DMS 273 treated with DMSO at 0.1 percent for 48 hours (cell line): ENCODE measurements at regions not wholly inside any gene's neighbourhood (a gene's known extent, or its start where the extent isn't known, plus 50 kb on each side); places are given as distances from the start of the nearest gene placed in this dataset.
"Not testable (repeated sequence)": the region's sequence is repeated elsewhere in the genome, so short reads cannot be mapped to it uniquely, and the experiment has no call there.

Source experiments
- DNase-seq: peaks from one replicate; lab custom pipeline; 2025; lab: John Stamatoyannopoulos, UW

DNA sequence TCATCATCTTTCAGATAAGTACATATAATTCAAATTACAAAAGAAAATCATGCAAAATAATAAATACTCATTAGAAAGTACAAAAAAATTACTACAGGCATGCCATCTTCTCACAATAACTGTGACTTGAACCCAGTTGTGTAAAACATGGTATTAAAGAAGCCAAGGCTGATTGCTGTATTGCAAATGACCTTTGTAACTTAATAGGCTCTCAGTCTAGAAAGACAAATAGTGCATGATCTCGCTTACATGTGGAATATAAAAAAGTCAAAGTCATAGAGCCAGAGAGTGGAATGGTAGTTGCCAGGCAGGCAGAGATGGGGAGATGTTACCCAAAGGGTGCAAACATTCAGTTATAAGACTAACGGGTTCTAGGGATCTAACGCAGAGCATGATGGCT lies 626.1 kb downstream of the COL12A1 start:
- DNase-seq: no peak

DNA sequence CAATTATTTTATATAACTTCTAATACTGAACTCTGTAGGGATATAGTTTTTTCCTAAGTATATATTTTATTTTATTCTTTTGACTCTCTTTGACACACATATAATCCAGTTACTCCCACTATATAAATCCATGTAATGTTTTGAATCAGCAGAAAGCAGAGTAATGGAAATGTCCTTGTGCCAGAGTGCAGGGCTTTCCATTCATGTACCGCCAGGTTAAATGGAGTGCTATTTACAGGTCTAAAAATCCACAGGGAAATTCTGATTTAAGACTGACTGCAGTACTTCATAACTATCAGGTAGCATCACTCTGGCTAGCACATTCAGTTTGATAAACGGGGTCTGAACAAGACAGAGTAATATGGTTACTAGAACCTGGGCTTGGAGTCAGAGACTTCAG lies 626.8 kb downstream of the COL12A1 start:
- no peak for DNase-seq

DNA sequence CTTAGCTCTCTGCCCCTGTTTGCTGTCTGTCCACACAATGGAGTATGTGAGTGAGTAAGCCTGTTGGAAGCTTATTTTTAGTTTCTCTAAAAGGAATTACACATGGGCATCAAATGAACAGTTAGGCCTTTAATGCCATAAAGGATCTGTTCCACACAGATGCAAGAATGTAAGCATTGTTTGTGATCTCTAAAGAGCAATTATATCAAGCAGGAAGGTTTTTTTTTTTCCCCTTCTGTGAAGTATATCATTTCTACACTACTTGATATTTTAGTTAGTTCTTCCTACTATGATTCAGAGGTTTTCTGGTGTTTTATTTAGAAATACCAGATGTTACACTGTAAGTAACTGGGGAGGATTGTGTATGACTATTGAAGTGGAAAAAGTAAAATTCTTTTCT lies 627.5 kb downstream of the COL12A1 start:
- DNase-seq: no peak

DNA sequence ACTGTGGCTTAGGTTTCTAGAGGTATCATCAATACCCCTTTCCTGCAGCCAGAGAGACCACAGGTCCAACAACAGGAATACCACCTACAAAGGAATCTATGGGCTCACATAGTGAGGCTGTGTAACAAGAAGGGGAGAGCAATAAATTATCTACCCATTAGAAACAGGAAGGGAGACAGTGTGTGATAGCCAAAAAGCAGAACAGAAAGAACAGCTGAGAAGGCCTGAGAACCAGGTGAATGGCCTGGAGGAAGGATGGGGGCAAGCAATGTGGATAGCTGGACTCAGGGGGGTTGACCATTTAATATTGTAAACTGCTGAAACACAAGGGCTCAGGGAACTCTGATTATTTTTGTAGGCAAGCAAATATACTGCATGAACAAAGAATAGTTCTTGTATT lies 628.2 kb downstream of the COL12A1 start:
- DNase-seq: no peak

DNA sequence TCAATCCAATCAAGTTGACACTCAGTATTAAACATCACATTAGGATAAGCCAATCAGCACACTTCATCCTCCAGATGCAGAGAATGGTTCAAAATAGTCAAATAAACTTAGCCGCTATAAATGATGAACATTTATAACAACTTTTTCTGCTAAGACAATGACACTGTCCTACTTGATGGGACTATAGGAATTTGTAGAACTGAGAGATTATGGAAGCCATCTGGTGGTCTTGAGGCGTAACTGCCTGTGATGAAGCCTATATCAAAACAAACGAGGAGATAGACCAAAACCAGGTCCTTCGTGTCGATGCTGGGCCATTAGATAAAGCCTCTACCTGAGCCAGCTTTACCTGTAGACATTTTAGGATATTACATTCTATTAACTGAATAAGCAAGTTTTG lies 631.1 kb downstream of the COL12A1 start:
- DNase-seq: no peak

DNA sequence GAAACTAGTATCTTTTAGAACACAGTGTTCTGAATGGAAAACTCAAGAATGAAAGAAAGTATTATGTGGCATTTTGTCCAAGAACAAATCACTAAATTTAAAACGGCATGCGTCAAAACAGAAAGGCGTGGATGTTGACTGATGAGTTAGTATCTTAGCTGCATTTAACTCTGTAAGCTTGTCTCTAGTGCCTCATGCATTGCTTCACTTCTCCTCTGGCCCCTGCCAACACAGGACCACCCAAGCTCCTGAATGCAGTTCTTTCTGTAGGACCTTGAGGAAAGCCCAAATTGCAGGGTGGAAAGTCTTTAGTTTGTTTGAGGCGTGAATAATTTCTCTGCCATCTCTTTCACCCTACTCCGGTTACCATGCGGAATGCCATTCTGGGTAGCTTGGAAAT lies 632.2 kb downstream of the COL12A1 start:
- DNase-seq: no peak

DNA sequence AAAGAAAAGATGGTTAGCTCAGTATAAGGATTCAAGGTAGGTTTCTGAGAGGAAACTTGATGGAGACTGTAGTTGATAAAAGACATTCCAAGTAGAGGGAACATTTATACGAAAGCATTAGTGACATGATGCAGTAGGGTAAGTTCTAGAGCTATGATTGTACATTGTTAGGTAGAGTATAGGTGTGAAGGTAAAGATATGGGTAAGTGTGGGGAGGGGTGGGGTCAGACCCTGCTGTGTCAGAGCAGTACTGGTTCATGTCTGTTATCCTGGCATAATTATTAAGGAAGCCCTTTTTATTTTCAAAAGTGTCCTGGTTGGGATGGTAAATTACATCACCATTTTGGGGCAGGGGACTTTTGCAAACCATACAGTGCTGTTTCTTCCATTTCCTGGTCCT lies 635.8 kb downstream of the COL12A1 start:
- no peak for DNase-seq

DNA sequence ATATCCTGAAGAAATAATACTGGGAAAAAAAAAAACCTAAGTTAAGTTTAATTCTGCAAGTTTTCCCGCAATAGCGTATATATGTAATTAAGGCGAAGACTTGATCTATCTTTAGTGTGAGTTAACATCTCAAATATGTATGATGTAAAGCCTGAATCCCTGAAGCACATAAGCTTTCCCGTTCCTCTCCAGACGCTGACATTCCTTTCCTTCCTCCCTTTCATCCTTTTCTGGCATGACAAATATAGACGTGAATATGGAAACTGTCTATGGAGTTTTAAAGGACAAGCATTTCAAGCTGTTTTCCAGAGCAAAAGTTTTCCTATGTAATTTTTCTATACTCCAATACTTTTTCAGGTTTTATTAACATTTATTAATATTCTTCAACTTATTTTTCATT lies 637.0 kb downstream of the COL12A1 start:
- no peak for DNase-seq

DNA sequence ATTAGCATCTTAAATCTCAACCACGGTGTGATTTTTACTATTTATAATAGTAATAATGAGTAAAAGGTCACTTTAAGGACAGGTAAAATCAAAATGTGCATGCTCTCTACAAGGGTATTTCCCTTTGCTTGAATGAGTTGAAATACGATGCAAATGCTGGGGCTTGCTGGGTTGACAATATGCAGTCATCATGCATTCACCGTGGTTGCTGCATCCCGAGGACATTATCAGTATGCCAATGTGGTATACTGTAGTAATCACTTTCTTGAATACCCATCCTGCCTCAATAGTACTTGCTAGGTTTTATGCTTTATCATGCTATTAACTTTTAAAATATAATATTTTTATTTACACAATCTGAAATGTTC lies 637.9 kb downstream of the COL12A1 start:
- DNase-seq: not testable (repeated sequence)

DNA sequence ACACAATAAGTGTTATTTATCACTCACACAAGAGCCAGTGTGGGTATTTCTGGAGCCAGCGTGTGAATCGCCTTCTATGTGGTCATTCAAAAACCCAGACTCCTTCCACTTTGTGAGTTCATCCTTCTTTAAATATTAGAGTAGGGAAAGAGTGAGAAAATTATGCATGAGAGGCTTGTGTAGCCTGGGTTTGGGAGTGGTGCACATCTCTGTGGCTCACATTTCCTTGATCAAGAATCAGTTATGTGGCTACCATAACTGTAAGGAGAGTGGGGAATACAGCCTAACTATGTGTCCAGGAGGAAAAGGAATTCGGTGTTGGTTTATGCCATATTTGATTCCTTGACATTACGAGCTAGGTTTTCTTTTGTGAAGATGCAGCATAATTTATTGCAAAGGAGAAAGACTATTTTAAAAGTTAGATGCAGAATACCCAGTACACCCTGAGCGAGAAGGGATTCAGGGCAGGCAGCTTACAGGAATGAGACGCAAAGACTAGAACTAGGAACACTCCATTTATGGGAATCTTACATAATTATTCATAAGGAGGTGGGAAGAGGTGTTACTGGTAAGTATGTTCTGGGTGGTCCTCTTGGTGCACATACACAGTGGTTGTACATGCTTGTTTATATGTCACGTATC lies 638.5 kb downstream of the COL12A1 start:
- no peak for DNase-seq

DNA sequence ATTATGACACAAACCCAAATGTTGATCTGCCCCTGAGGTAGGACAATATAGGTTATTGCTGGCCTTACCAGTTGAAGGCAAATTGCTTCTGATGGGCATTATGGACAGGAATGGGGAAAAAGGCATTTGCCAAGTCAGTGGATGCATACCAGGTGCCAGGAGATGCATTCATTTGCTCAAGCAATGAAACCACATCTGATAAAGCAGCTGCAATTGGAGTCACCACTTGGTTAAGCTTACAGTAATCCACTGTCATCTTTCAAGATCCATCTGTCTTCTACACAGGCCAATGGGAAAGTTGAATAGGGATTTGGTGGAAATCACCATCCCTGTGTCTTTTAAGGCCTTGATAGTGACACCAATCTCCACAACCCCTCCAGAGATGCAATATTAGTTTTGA lies 648.6 kb downstream of the COL12A1 start:
- DNase-seq: no peak

DNA sequence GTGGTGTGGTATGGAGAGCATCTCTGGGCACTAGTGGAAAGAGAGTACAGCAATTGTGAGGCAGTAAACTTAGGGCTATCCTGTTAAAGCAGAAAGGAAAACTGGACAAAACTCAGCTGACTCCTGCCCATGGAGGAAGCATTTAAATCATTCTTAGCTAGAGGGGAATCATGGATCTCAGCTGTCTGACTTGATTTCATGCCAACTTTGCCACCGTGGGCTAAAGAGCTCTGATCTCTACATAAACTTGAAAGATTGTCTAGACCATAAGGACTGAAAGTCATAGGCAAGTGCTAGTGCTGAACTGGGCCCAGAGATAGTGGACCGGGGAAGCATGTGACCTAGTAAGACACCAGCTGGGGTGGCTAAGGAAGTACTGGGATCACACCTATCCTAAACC lies 651.8 kb downstream of the COL12A1 start:
- no peak for DNase-seq

DNA sequence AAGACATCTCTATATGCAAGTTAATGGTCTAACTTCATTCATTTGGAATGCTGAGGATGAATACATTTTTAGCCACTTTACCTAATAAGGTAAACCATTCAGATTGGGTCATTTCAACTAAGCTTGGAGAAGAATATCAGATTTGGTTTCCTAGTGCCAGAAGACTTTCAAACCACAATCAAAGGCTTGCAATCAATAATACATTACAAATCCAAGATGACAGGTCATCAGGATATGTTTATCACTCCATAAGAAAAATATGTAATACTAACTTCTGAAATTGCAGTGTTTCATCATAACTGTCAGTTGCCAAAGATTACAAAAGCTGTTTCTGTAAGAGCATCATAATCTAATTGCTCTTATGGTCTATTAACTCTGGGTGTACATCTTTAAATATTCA lies 654.0 kb downstream of the COL12A1 start:
- no peak for DNase-seq

DNA sequence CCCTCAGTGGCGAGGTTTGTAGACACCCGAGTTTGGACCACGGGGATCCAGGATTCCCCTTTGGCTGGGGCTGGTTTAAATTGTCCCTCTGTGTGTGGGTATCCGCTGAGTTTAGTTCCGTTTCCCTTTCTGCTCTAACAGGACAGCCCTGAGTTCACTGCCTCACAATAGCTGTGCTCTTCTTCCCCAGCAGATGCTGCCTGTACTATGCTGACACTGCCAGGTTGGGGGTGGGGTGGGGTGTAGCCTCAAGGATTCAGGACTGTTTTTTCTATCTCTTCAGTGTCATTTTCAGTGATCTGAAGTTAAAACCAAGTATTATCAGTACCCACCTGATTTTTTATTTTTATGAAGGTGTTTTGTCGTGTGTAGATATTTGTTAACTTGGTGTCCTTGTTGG lies 655.0 kb downstream of the COL12A1 start:
- DNase-seq: no peak

DNA sequence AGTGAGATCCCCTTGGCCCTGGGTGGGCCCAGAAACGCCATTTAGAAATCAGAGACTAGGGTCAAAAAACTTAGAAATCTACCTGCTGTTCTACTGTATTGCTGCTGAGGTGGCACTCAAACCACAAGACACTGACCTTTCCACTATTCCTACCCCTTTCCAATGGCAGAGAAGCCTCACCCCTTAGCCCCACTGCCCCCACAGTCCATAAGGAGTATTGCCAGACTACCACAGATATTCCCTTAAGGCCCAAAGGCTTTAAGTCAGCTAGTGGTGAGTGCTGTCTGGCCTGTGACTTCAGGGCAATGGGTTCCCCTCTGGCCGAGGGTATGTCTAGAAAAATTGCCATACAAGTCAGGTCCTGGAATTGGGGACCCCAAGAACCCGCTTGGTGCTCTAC lies 656.1 kb downstream of the COL12A1 start:
- DNase-seq: no peak

DNA sequence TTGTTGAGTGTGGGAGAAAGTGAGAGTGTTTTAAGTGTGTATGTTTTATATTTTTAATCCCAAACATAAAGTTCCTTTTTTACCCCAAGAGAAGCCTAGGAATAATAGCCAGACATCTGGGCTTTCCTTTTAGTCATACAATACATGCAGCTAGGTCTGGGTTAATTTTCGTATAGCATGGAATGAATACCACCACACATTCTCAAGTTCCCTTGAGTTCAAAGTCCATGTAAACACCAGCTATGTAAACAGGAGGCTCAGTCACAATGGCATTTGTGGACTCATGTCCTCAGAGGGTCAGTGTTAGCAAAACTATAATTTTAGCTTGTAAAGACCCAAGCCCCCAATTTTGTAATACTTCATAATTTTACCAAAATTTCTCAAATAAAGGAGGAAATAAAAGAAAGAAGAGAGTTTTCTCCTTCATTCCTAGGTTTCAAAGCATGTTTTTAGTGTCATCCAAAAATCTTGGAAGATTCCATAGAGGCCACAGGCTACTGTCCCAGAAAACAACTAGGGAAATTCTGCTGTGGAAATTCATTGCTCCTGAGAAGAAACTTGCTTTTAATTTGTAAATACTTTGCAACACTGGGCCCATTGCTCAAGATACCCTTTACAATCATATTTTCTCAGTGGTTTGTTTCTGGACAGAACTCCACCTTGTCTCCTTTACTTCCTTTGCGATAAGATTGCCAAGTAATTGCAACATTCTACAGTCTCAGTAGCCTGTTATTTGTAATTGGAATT lies 671.2 kb downstream of the COL12A1 start:
- DNase-seq: no peak

DNA sequence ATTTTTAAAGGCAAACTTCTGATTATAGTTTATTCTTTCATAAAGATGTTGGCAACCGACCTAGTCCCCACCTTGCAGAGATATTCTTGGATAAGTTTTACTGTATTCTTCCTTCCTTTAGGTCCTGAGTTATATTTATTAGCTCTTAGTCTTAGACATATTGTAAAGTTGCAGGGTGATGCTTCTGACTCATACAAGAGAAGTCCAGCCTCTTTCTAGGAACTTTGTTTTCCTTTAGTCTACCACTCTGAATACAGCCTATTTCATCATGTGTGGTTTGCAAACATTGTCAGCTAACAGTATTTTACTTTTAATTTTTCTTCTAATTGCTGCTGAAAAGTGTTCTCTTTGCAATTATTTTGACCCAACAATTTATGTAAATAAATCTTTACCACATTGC lies 686.7 kb downstream of the COL12A1 start:
- no peak for DNase-seq

DNA sequence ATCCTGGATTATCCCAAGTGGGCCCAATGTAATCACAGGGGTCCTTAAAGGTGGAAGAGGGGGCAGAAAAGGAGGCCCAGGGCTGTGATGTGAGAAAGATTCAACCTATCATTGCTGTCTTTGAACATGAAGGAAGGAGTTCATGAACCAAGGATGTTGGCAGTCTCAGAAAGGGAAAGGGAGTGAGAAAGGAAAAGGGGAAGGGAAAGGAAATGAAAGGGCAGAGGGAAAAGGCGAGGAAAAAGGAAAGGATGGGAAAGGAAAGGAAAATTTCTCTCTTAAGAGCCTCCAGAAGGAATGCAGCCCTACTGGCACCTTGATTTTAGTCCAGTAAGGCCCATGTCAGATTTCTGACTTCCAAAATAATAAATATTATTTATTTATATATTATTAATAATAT lies 687.8 kb downstream of the COL12A1 start:
- DNase-seq: no peak

DNA sequence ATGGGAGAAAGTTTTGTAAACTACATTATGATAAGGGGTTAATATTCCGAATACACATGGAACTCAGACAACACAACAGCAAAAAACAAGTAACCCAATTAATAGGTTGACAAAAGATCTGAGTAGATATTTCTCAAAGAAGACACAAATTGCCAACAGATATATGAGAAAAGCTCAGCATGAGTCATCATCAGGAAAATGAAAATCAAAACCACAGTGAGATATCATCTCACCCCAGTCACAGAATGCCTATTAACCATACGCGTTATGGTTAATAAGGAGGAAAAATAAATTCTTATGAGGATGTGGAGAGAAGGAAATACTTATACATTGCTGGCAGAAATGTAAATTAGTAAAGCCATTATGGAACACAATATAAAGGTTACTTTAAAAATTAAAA lies 695.0 kb downstream of the COL12A1 start:
- DNase-seq: no peak

DNA sequence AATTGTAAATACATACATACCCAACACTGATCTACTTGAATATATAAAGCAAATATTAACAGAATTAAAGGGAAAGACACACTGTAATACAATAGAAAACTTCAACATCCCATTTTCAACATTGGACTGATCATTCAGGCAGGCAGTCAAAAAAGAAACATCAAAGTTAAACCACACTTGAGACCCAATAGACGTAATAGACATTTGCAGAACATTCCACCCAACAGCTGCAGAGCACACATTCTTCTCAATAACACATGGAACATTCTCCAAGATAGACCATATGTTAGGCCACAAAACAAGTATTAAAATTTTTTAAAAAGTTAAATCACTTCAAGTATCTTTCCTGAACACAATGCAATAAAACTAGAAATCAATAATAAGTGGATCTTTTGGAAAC lies 698.2 kb downstream of the COL12A1 start:
- DNase-seq: no peak

DNA sequence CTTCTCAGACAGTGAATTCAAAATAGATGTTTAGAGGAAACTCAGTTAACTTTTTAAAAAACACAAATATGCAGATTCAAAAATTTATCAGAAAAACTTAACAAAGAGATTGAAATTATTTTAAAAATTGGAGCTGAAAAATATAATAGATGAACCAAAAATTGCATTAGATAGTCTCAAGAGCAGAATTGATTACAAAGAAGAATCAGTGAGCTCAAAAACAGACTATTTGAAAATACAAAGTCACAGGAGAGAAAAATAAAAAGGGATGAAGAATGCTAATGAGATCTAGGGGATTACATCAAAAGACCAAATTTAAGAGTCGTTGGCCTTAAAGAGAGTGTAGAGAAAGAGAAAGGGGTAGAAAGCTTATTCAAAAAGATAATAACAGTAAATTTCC lies 700.5 kb downstream of the COL12A1 start:
- DNase-seq: no peak

DNA sequence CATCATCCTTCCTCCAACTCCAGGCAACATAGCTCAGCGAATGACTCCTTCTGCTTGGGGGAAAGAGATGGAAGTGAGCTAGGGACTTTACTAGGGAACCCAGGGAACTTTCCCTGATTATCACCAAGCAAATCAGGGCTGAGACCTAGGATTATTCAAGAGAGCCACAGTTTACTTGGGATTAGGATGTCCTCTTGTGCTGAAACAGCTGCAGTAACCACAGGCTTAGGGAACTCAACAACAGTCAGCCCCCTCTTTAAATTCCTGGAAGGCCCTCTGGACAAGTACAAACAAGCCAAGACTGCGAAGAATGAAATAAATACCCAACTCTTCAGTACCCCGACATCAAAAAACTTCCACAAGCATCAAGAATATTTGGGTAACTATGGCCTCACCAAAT lies 700.9 kb downstream of the COL12A1 start:
- DNase-seq: no peak

DNA sequence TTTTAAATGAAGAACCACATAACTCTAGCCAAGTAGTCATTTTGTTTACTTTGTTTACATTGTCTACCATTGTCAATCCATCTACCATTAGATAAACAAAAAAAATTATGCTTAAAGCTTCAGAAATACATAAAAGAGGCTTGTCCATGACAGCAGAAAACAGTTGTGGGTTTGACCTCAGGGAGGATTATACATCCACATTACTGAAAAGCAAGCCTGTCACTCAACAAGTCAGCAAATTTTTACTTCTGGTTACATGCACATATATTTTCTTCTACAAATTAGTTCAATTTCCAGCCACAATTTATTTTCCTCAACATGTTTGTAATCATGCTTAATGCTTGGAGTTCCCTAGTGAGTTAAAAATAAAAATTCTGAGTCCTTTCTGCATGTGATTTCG lies 713.3 kb downstream of the COL12A1 start:
- DNase-seq: no peak

DNA sequence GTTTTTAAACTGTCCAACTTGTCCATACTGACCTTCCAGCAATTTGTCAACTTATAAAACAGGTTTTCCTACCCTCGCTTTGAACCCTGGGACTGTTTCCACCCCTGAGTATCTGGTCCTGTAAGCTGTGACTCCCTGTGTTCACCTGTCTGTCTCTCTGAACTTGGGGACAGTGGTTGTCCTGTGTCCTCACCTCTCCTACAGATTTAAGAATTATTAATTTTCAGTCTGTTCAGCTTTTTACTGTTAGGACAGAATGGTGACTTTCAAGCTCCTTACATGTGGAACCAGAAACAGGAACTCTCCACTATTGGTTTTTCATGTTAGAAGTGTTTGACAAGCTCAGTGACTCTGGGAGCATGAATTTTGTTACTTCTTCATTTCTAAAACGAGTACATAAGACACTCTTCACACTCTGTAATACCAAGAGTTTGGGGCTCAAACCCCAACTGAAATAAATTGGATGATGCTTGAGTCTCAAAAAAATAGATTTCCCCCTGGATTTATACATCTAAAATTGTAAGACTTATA lies 713.9 kb downstream of the COL12A1 start:
- DNase-seq: no peak
